HUES64 (cell line): ENCODE measurements at regions not wholly inside any gene's neighbourhood (a gene's known extent, or its start where the extent isn't known, plus 50 kb on each side); places are given as distances from the start of the nearest gene placed in this dataset.

Experiments
- H3K27ac ChIP-seq: 2 replicates; pipeline ENCODE4 v1.7.0; 2013; ENCODE audit warnings: low read depth, low read length, inconsistent platforms
- H3K27me3 ChIP-seq: 2 replicates; pipeline ENCODE4 v1.6.1; 2013; ENCODE audit warnings: mild to moderate bottlenecking, low read length; ENCODE audit not compliant: insufficient read depth
- H3K36me3 ChIP-seq: 2 replicates; pipeline ENCODE4 v1.6.1; 2013; ENCODE audit warnings: mild to moderate bottlenecking, low read length; ENCODE audit not compliant: insufficient read depth
- H3K4me1 ChIP-seq: 2 replicates; pipeline ENCODE4 v1.6.1; 2013; ENCODE audit warnings: mild to moderate bottlenecking, low read length, moderate library complexity; ENCODE audit not compliant: insufficient read depth
- H3K4me3 ChIP-seq: 2 replicates; pipeline ENCODE4 v1.5.1; 2013; ENCODE audit warnings: mild to moderate bottlenecking, low read length, moderate library complexity
- H3K9ac ChIP-seq: 2 replicates; pipeline ENCODE4 v1.6.1; 2013; ENCODE audit warnings: mild to moderate bottlenecking, low read depth, low read length
- H3K9me3 ChIP-seq: 2 replicates; pipeline ENCODE4 v1.6.1; 2013; ENCODE audit warnings: low read depth, low read length; ENCODE audit not compliant: insufficient read depth
- WGBS: fragments of 150-250, 120-280 bp; methylation state at CpG from one replicate; pipeline ENCODE4 v1.1.7; 2013; ENCODE audit warnings: missing lambda C conversion rate; 5-methylcytosine and 5-hydroxymethylcytosine counted together

GRCh38 chr2:39524061-39524460 lies 87.0 kb upstream of the MAP4K3 start:
- Histone ChIP-seq H3K4me1 (peaks cover 9% of the 10 kb centered on the region; the same call in 1 of the 2 replicates), H3K9ac (no peak overlapping the region), H3K27ac (no peak overlapping the region), H3K9me3 (peaks cover 29% of the 10 kb centered on the region), H3K4me3 (no peak overlapping the region), H3K36me3 (0 out of 2 replicates have a peak, but pooled peaks cover 3% of the 10 kb centered on the region), H3K27me3 (no peaks in the 10 kb centered on the region)
- 89% methylated on average over 2 of the region's 2 CpGs for WGBS

- H3K36me3 ChIP-seq, result 0 out of 2 replicates have a peak, but pooled peaks cover 3% of the 10 kb centered on the region
- peaks cover 9% of the 10 kb centered on the region; the same call in 1 of the 2 replicates for H3K4me1 ChIP-seq
- no peaks in the 10 kb centered on the region for H3K27me3 ChIP-seq
- no peak overlapping the region for H3K27ac ChIP-seq
- no peak overlapping the region for H3K9ac ChIP-seq
- H3K4me3 ChIP-seq, result no peak overlapping the region
- peaks cover 26% of the 10 kb centered on the region for H3K9me3 ChIP-seq
- 87% methylated on average over 7 of the region's 7 CpGs for WGBS
Measured at GRCh38 chr2:39524756-39525635, 87.9 kb upstream of the MAP4K3 start.

- no peak overlapping the region for H3K9ac ChIP-seq
- WGBS, result 90% methylated on average over 7 of the region's 7 CpGs
- peaks cover 13% of the 10 kb centered on the region; the same call in 1 of the 2 replicates for H3K4me1 ChIP-seq
- H3K27ac ChIP-seq, result no peak overlapping the region
- 0 out of 2 replicates have a peak, but pooled peaks cover 3% of the 10 kb centered on the region for H3K36me3 ChIP-seq
- H3K27me3 ChIP-seq, result no peaks in the 10 kb centered on the region
- H3K9me3 ChIP-seq, result peaks cover 18% of the 10 kb centered on the region
- no peak overlapping the region for H3K4me3 ChIP-seq
Measured at GRCh38 chr2:39525636-39526412, 88.7 kb upstream of the MAP4K3 start.

GRCh38 chr2:39528701-39529100 lies 91.6 kb upstream of the MAP4K3 start:
- Histone ChIP-seq H3K36me3 (no peaks in the 10 kb centered on the region), H3K27me3 (no peaks in the 10 kb centered on the region), H3K4me1 (peaks cover 16% of the 10 kb centered on the region; the same call in 1 of the 2 replicates), H3K27ac (no peak overlapping the region), H3K9me3 (no peaks in the 10 kb centered on the region), H3K4me3 (no peak overlapping the region), H3K9ac (no peak overlapping the region)
- 91% methylated on average over 5 of the region's 5 CpGs for WGBS

GRCh38 chr2:39529836-39530235 lies 92.8 kb upstream of the MAP4K3 start:
- peaks cover 18% of the 10 kb centered on the region for H3K4me1 ChIP-seq
- H3K27me3 ChIP-seq, result no peaks in the 10 kb centered on the region
- WGBS, result 82% methylated on average over 1 of the region's 1 CpG
- H3K36me3 ChIP-seq, result no peaks in the 10 kb centered on the region
- H3K9me3 ChIP-seq, result no peaks in the 10 kb centered on the region
- H3K4me3 ChIP-seq, result no peak overlapping the region
- H3K9ac ChIP-seq, result no peak overlapping the region
- no peak overlapping the region for H3K27ac ChIP-seq

- Histone ChIP-seq H3K27ac (no peak overlapping the region), H3K27me3 (no peaks in the 10 kb centered on the region), H3K4me3 (no peak overlapping the region), H3K36me3 (no peaks in the 10 kb centered on the region), H3K9me3 (no peaks in the 10 kb centered on the region), H3K4me1 (peaks cover 18% of the 10 kb centered on the region), H3K9ac (no peak overlapping the region)
- WGBS, result 88% methylated on average over 1 of the region's 1 CpG
Measured at GRCh38 chr2:39530411-39530866, 93.4 kb upstream of the MAP4K3 start.

GRCh38 chr2:39531220-39531777 lies 94.2 kb upstream of the MAP4K3 start:
- Histone ChIP-seq H3K27me3 (no peaks in the 10 kb centered on the region), H3K4me3 (no peak overlapping the region), H3K9me3 (no peaks in the 10 kb centered on the region), H3K4me1 (peaks cover 18% of the 10 kb centered on the region), H3K27ac (no peak overlapping the region), H3K9ac (no peak overlapping the region), H3K36me3 (no peaks in the 10 kb centered on the region)
- 96% methylated on average over 7 of the region's 7 CpGs for WGBS

GRCh38 chr2:39532933-39533332 lies 95.8 kb upstream of the MAP4K3 start:
- Histone ChIP-seq H3K36me3 (no peaks in the 10 kb centered on the region), H3K4me1 (peaks cover 18% of the 10 kb centered on the region), H3K9ac (no peak overlapping the region), H3K27me3 (no peaks in the 10 kb centered on the region), H3K27ac (no peak overlapping the region), H3K9me3 (no peaks in the 10 kb centered on the region), H3K4me3 (no peak overlapping the region)
- 91% methylated on average over 4 of the region's 4 CpGs for WGBS

GRCh38 chr2:39534095-39534711 lies 97.1 kb upstream of the MAP4K3 start:
- Histone ChIP-seq H3K4me1 (peaks cover 18% of the 10 kb centered on the region), H3K36me3 (no peaks in the 10 kb centered on the region), H3K27me3 (no peaks in the 10 kb centered on the region), H3K9ac (no peak overlapping the region), H3K27ac (no peak overlapping the region), H3K9me3 (no peaks in the 10 kb centered on the region), H3K4me3 (no peak overlapping the region)
- WGBS, result 85% methylated on average over 4 of the region's 4 CpGs

GRCh38 chr2:39535636-39536185 lies 98.6 kb upstream of the MAP4K3 start:
- Histone ChIP-seq H3K4me1 (peaks cover 14% of the 10 kb centered on the region), H3K9me3 (no peaks in the 10 kb centered on the region), H3K4me3 (no peak overlapping the region), H3K36me3 (no peaks in the 10 kb centered on the region), H3K9ac (no peak overlapping the region), H3K27me3 (no peaks in the 10 kb centered on the region), H3K27ac (no peak overlapping the region)
- WGBS, result 94% methylated on average over 7 of the region's 7 CpGs
